NCI-H128 (cell line): ENCODE measurements at regions not wholly inside any gene's neighbourhood (a gene's known extent, or its start where the extent isn't known, plus 50 kb on each side); places are given as distances from the start of the nearest gene placed in this dataset.
A peak's percentile ranks its signal among the peaks of the same experiment; 100 is the strongest.

Experiments
- DNase-seq: peaks from one replicate; lab custom pipeline; 2025; ENCODE audit not compliant: unreplicated experiment; lab: John Stamatoyannopoulos, UW

DNA sequence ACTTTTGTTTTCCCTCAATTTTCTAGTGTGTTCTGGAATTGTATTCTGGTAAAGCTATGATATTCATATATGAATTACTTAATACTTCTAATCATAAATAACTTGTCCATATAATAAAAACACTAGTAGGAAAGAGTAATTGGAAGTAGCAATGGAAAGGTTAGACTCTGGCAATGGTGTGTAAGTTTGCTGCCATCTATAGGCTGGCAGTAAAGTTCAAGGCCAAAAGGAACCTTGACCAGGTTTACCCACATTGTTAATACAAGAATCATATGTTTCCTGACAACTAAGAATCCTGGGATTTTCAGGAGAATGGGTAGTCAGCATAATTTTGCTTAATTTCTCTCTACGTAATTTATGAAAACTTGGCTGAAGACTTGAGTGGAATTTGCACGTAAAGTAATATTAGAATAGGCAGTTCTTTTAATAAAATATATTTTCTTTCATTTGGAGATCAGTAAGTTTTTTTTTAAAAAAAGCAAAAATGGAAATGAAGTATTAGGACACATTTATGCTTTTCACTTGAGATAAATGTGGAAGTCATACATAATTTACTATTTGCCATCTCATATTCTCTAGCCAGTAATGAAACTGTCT lies 926.7 kb downstream of the GALC start:
- no peak for DNase-seq

DNA sequence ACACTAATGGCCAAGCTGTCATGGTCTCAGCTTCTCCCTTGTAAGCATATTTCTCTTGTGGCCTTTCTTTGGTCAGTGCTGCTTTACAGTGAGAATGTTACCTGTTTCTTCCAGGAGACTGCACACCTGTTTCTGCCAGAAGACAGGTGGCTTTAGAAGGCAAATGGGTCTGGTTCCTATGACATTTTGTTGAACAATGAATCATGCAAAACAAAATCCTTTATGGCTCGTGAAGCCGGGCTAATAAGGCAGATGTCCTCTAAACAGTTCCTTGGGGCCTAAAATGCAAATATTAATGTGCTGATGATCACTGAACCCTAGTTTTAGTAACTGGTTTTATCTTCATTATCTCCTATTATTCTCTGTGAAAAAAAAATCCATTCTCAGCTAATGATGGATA lies 927.6 kb downstream of the GALC start:
- DNase-seq = no peak

DNA sequence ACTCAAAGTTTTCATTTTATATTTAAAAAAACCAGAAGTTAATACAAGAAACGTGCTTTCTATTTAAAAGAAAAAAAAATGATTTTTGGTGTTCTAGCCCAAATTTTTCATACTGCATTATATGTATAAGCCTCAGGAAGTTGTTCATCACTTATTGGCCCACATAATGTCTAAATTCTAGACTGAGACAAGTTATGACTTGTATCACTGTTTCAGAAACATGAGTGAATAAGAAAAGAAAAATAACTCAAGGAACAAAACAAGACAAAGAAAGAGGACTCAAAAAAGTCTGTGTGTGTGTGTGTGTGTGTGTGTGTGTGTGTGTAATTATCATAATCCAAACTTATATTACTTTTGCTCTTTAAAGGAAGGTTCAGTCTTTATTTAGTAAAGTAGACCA lies 929.8 kb downstream of the GALC start:
- no peak for DNase-seq

DNA sequence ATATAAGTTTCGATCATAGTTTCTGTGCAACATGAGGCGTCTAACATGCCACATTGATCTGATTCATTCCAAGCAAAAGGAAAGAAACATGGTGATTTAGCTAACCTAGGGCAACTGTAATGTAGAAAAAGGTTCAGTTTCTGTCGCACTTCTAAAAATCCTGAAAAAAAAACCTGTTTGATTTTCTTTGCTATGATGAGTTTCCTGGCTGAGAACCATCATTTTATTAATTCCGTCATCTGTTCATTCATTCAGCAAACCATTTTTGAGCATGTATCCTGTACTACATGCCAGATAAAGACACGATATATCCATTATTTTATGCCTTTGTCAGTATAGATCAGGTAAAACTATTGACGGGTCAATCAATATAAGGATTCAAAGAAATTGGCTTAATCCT lies 932.6 kb downstream of the GALC start:
- DNase-seq = no peak

- DNase-seq = no peak
These were observed 933.7 kb downstream of the GALC start for GRCh38 chr14:87059060-87059839.

- no peak for DNase-seq
These were observed 938.0 kb downstream of the GALC start for GRCh38 chr14:87055007-87055406.

DNA sequence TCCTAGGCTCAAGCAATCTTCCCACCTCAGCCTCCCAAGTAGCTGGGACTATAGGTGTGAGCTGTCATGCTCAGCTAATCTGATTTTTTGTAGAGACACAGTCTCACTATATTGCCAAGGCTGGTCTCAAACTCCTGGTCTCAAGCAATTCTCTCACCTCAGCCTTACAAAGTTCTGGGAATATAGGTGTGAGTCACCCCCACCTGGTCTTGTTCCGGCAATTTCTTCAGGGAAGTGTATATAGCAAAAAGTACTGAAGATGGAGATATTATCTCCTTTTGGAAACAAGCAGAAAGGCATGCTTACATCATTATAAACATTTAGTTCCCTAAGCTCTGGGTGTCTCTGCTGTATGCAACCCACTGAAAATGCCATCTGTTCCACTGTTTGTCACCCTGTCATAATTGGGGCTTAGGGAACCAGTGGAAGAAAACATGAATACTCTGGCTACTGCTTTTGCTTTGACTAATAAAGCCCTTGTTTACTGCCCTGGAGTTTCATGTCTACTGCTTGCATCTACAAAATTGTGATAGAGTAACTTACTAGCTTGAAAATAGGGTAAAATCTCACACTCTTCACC lies 940.2 kb downstream of the GALC start:
- DNase-seq = no peak

GRCh38 chr14:87050421-87050820 lies 942.6 kb downstream of the GALC start:
- no peak for DNase-seq

DNA sequence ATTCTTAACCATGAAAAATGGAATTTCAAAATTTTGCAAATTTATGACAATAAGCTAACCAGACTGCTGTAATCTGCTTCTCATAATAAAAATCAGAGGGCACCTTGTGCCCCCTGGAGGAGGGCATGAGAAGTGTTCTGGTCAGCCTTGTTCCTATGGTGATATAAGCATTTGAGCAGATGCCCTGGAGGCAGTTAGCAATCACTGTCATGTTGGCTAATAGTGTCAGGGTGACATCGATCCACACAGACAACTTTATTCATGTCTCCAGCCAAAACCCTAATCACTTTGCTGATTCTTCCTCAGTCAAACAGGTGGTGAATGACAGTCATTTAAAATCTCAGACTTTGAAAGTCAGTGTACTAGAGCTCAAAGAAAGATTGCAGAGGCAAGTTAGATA lies 943.0 kb downstream of the GALC start:
- no peak for DNase-seq

GRCh38 chr14:87046960-87047359 lies 946.0 kb downstream of the GALC start:
- DNase-seq = no peak

DNA sequence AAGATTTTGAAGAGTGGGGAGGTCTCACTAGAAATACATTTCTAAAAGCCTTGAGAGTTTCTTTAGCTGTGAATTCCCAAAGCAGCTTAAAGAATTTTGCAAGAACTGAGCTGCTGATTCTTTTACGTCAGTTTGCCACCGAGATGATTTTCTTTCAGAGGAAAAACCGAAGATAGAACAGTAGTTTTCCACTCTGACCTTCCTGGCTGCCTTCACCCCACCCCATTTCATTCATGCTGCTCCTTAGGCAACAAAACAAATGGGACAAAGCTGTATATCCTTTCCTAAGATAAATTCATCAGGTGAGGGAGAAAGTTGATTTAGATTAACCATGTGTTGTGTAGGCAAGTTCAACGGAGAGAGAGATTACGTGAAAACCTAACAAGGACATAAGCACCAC lies 947.0 kb downstream of the GALC start:
- no peak for DNase-seq

GRCh38 chr14:87045246-87045645 lies 947.7 kb downstream of the GALC start:
- DNase-seq = no peak

DNA sequence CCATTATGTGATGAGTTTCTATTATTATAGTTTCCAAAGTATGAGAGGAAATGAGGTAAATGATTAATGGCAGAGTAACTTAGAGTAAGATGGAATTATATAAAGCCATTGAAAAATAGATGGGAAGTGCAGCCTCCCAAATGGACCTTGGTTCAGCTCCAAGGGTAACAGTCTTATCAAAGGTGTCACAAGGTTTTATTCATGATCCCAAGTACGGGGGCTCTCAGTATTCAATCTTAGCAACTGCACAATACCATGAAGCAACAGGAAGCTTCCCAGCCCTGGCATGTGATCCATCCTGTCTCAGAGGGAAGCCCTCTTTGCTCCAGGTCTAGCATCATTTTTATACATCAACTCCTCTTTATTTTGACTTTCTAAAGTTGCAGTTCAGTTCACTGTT lies 948.2 kb downstream of the GALC start:
- DNase-seq = no peak

DNA sequence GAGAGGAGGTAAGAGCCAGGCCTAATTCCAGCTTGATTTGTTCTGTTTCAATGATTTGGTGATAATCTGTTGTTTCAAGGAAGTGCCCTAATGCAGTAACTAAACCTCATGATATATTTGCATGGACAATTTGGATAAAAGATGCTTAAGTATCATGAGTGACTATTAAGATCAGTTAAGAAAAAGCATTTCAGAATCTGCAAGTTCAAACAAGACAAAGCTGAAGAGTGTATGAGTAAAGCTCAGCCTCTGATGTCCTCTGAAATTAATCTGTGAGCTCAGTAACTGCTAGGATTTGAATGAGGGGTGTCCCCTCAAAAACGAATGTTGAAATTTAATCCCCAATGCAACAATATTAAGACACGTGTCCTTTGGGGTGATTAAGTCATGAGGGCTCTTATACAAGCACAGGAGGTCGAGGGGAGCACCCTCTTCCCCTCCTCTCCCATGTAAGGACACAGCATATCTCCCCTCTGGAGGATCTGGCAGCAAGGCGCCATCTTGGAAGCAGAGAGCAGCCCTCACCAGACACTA lies 949.2 kb downstream of the GALC start:
- DNase-seq = no peak

GRCh38 chr14:87042354-87042753 lies 950.6 kb downstream of the GALC start:
- DNase-seq = no peak

DNA sequence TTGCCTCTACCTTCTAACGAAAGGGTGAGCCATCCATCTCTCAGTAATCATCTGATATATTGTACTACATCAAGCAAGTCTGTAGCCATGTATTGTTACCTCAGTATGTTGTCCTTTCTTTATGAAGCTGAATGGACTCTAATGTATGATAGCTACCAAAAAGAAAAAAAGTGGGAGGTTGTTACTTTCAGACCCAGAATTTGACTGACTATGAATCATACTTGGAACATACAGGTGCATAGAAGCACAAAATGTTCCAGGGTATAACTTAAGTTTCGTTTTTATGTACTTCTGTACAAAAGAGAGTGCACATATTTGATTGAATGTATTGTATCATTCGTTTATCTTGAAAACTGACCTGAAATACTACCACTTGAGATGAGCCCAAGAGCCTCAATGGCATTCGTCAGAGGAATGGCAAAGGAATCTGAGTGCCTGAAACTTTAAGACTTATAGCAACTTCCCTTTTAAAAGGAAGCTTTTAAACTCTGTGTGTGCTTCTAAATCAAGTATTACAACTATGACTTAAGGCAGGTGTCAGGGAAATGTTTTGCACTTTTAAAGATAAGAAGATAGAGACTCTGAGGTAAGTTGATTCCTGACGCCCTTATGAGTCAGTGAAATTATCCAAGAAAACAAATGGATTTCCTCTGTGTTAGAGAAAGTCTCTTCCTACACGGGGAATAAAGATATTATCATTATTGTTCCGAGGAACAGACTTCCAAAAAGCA lies 951.5 kb downstream of the GALC start:
- DNase-seq = no peak

- no peak for DNase-seq
These were observed 958.3 kb downstream of the GALC start for GRCh38 chr14:87034680-87035079.

- DNase-seq = no peak
These were observed 962.8 kb downstream of the GALC start for GRCh38 chr14:87030197-87030596.

- DNase-seq = peak; percentile 33
These were observed 972.9 kb downstream of the GALC start for GRCh38 chr14:87020106-87020505.

GRCh38 chr14:87018294-87018693 lies 974.7 kb downstream of the GALC start:
- DNase-seq = no peak

DNA sequence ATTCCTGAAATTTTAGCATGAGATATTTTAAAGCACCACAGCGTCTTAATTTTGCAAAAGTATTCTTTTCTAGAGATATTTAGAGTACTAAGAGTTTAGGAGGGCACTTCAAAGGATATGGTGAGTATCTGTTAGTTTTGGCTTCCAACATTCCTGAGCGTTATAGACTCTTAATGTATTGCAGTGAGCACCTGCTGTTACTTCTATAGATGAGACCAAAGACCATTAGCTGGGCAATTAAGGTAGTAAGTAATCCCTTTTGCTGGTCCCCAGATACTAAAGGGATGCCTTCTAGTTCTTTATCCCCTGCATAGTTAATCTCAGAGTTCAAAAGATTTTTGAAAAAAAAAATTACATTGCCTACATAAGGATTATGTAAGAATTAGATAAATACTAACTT lies 975.6 kb downstream of the GALC start:
- DNase-seq = no peak

GRCh38 chr14:87014856-87015255 lies 978.1 kb downstream of the GALC start:
- no peak for DNase-seq
